ENCODE measurements at regions not wholly inside any gene's neighbourhood (a gene's known extent, or its start where the extent isn't known, plus 50 kb on each side); places are given as distances from the start of the nearest gene placed in this dataset.
"Not testable (repeated sequence)": the region's sequence is repeated elsewhere in the genome, so short reads cannot be mapped to it uniquely, and the experiment has no call there.

GRCh38 chr6:119423996-119424395 is 74.4 kb upstream of the MAN1A1 start:
- ChIA-PET CTCF (no interaction called here), POLR2A (no interaction called here)
- TF ChIP-seq, protein P1, sequence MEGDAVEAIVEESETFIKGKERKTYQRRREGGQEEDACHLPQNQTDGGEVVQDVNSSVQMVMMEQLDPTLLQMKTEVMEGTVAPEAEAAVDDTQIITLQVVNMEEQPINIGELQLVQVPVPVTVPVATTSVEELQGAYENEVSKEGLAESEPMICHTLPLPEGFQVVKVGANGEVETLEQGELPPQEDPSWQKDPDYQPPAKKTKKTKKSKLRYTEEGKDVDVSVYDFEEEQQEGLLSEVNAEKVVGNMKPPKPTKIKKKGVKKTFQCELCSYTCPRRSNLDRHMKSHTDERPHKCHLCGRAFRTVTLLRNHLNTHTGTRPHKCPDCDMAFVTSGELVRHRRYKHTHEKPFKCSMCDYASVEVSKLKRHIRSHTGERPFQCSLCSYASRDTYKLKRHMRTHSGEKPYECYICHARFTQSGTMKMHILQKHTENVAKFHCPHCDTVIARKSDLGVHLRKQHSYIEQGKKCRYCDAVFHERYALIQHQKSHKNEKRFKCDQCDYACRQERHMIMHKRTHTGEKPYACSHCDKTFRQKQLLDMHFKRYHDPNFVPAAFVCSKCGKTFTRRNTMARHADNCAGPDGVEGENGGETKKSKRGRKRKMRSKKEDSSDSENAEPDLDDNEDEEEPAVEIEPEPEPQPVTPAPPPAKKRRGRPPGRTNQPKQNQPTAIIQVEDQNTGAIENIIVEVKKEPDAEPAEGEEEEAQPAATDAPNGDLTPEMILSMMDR (IDR thresholded peaks at IDR 0.05; ENCODE audit: control extremely low read depth, extremely low read depth, low read depth, missing control alignments): no peak
- no peak for DNase-seq (ENCODE audit: extremely low spot score)

DNA sequence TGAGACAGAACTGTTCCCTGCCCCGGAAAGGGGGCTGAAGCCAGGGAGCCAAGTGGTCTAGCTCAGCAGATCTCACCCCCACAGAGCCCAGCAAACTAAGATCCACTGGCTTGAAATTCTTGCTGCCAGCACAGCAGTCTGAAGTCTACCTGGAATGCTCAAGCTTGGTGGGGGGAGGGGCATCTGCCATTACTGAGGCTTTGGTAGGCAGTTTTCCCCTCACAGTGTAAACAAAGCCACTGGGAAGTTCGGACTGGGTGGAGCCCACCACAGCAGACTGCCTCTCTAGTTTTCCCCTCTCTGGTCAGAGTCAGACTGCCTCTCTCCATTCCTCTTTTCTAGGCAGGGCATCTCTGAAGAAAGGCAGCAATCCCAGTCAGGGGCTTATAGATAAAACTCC is 68.5 kb upstream of the MAN1A1 start:
- POLR2A ChIA-PET; CTCF ChIA-PET; DNase-seq (ENCODE audit: extremely low spot score): not testable (repeated sequence)

- CTCF ChIA-PET: interaction anchor here (0.6 to 1.3 kb wide), 2 partner anchors 15 to 997 kb away, joined by 3 read pairs; no protein-coding TSS in a partner anchor
- POLR2A ChIA-PET: no interaction called here
Observed at GRCh38 chr6:119407156-119407555, 57.6 kb upstream of the MAN1A1 start.

GRCh38 chr6:119405114-119405513 is 55.6 kb upstream of the MAN1A1 start:
- CTCF ChIA-PET; POLR2A ChIA-PET; DNase-seq (ENCODE audit: extremely low spot score): not testable (repeated sequence)

More at GRCh38 chr6:119407156-119407555, 57.6 kb upstream of the MAN1A1 start:
- DNase-seq (ENCODE audit: extremely low spot score): no peak
- TF ChIP-seq, protein P1 (IDR thresholded peaks at IDR 0.05; ENCODE audit: control extremely low read depth, extremely low read depth, low read depth, missing control alignments): no peak

Measured in GM10248 (cell line).